Heart left ventricle (tissue), 16 donors: ENCODE measurements at regions not wholly inside any gene's neighbourhood (a gene's known extent, or its start where the extent isn't known, plus 50 kb on each side); places are given as distances from the start of the nearest gene placed in this dataset.

Source experiments
- ATAC-seq, 4 donors: fragments of 200-7000 bp; cut with Tn5 transposase; one replicate each; pipeline ENCODE4 v1.9.1; 2020 to 2022; ENCODE audit warnings: moderate library complexity in 4 of 4, mild to moderate bottlenecking in 3 of 4, moderate number of reproducible peaks in 1 of 4
- DNase-seq, 5 donors: peaks; one replicate each; pipeline ENCODE4 v3.0.0-alpha.2; 2020
- H3K27ac ChIP-seq, 12 donors: fragments of 200-600 bp; sonication (generic) in 4 of 12; one replicate each; pipeline versions ENCODE4 v1.5.0 to v1.8.0; 2016 to 2022; ENCODE audit warnings: mild to moderate bottlenecking in 2 of 12
- H3K27me3 ChIP-seq, 9 donors: fragments of 200-600 bp; sonication (generic) in 2 of 9; one replicate each; pipeline versions ENCODE4 v1.5.1 to v1.8.0; 2016 to 2022; ENCODE audit warnings: mild to moderate bottlenecking in 3 of 9
- H3K36me3 ChIP-seq, 9 donors: fragments of 200-600 bp; sonication (generic) in 2 of 9; one replicate each; pipeline versions ENCODE4 v1.5.0 to v1.8.0; 2018 to 2022; ENCODE audit warnings: mild to moderate bottlenecking in 2 of 9
- H3K4me1 ChIP-seq, 12 donors: fragments of 200-600 bp; sonication (generic) in 4 of 12; one replicate each; pipeline versions ENCODE4 v1.5.0 to v1.8.0; 2016 to 2022; ENCODE audit warnings: mild to moderate bottlenecking in 3 of 12
- H3K4me3 ChIP-seq, 12 donors: fragments of 200-600 bp; sonication (generic) in 4 of 12; one replicate each; pipeline versions ENCODE4 v1.5.0 to v1.8.0; 2017 to 2022; ENCODE audit warnings: mild to moderate bottlenecking in 9 of 12, moderate library complexity in 4 of 12
- H3K9me3 ChIP-seq, 12 donors: fragments of 200-600 bp; sonication (generic) in 4 of 12; one replicate each; pipeline versions ENCODE4 v1.5.0 to v1.8.0; 2016 to 2022; ENCODE audit warnings: mild to moderate bottlenecking in 1 of 12
- POLR2A ChIP-seq, 2 donors: fragments of 450-650 bp; IDR thresholded peaks; one replicate each; pipeline ENCODE4 v1.6.1; 2017; ENCODE audit warnings: antibody characterized with exemption in 2 of 2, mild to moderate bottlenecking in 2 of 2, moderate library complexity in 2 of 2
- WGBS, 4 donors: extraction: QIAGEN DNeasy Blood & Tissue Kit in 2 of 4; methylation state at CpG; one replicate each; pipeline versions ENCODE4 v1.1.5 to v1.1.7; 2013 to 2018; 5-methylcytosine and 5-hydroxymethylcytosine counted together
- intact Hi-C, 10 donors: fragments of 100-400 bp; cut with DNase I; formaldehyde crosslinking; loops; one replicate each; pipeline versions ENCODE4 v1.11.1 to v1.14.2; 2022
- TF ChIP-seq, protein P1 (sequence below), 12 donors: fragments of 200-600 bp; sonication (generic) in 4 of 12; IDR thresholded peaks; one replicate each; pipeline versions ENCODE4 v1.5.0 to v1.8.0; 2018 to 2022; ENCODE audit warnings: antibody characterized with exemption in 12 of 12, mild to moderate bottlenecking in 5 of 12
- donor health status: ischemic (EF 13 %, LVEDD 7.1; RV severe dilation, severe dysfunction).
- donor health status: healthy with polysubstance abuse.
- donor health status: DM: no; HTN: yes; CAD: no.
- donor health status: DM: no; HTN: no; CAD: no.
- donor health status: ischemic (EF 25% LVEDD 6.9; RV normal size, moderate dysfunction).
- donor health status: ischemic (EF 25% LVEDD 5.7; RV mildly dilated, moderate dysfunction).
- donor health status: healthy.
- donor health status: DM: yes; HTN: yes; CAD: no.
- donor health status: ischemic (EF 35%, LVEDD 5.7; RV mildly dilated, moderate dysfunction).
- donor health status: nonischemic (EF 11% LVEDD 7.7; RV severe dilation, severe dysfunction).
- donor health status: DM: yes; HTN: yes; CAD: no.
- donor health status: PGD.
- donor health status: ischemic (EF 29% LVEDD 5.4; RV normal size, mild dysfunction).
- donor health status: nonischemic (EF 23%, LVEDD 6.1; RV moderate dilation, normal function).

DNA sequence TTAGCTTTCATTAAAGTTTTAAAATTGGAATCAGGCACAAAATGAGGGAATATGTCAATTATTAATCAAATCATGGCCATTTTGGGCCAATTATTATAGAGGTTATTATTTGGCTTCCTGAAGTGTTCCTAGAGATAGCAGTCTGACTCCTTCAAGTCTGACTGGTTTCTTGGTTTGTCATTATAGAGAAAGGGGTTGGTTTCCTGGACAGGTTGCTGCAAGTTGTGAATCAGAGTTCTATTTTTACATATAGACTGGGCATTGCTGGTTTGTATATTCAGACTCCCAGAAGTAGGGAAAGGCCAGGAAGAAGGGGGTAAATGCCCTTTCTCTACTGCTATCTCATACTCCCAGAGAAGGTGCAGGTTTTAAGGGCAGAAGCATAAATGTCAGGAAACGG is 121.4 kb upstream of the CEP162 start:
- no peak overlapping the region for H3K4me3 ChIP-seq

DNA sequence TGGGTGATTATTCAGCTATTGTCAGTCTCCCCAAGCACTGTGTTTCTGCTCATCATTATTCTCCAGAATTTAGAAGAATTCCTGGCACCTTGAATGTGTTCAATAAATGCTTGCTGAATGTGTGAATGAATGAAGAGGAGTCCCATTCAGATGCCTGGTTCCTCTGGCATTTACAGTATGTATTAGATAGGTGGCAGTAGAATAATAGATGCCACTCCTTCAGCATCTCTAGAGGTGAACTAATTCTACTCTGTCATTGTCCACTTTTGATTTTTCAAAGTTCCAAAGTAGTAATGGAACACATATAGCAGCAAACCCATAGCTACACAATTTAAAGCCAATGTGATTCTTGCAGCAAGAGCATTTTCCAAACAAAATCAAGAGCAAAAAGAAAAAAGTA is 118.9 kb upstream of the CEP162 start:
- intact Hi-C loops: no loop called here
- no peak for DNase-seq
- ATAC-seq: no peak
- H3K9me3 ChIP-seq: no peaks in the 10 kb centered on the region
- TF ChIP-seq POLR2A (IDR thresholded peaks at IDR 0.05): no peak
- TF ChIP-seq, protein P1, sequence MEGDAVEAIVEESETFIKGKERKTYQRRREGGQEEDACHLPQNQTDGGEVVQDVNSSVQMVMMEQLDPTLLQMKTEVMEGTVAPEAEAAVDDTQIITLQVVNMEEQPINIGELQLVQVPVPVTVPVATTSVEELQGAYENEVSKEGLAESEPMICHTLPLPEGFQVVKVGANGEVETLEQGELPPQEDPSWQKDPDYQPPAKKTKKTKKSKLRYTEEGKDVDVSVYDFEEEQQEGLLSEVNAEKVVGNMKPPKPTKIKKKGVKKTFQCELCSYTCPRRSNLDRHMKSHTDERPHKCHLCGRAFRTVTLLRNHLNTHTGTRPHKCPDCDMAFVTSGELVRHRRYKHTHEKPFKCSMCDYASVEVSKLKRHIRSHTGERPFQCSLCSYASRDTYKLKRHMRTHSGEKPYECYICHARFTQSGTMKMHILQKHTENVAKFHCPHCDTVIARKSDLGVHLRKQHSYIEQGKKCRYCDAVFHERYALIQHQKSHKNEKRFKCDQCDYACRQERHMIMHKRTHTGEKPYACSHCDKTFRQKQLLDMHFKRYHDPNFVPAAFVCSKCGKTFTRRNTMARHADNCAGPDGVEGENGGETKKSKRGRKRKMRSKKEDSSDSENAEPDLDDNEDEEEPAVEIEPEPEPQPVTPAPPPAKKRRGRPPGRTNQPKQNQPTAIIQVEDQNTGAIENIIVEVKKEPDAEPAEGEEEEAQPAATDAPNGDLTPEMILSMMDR (IDR thresholded peaks at IDR 0.05): no peak
- H3K27ac ChIP-seq: no peak overlapping the region
- H3K27me3 ChIP-seq: no peaks in the 10 kb centered on the region
- H3K4me1 ChIP-seq: no peaks in the 10 kb centered on the region
- no peak overlapping the region for H3K4me3 ChIP-seq
- H3K36me3 ChIP-seq: no peaks in the 10 kb centered on the region

More for the DNA sequence above, 121.4 kb upstream of the CEP162 start:
- Histone ChIP-seq H3K9me3 (no peaks in the 10 kb centered on the region), H3K27me3 (no peaks in the 10 kb centered on the region), H3K36me3 (no peaks in the 10 kb centered on the region), H3K4me1 (no peaks in the 10 kb centered on the region), H3K27ac (no peak overlapping the region)
- intact Hi-C loops: no loop called here
- 55 to 78% (median 69%) methylated on average over 1 of the region's 1 CpG for WGBS, 4 donors
- TF ChIP-seq, protein P1 (IDR thresholded peaks at IDR 0.05): no peak
- no peak for TF ChIP-seq POLR2A (IDR thresholded peaks at IDR 0.05)
- DNase-seq (no peak), ATAC-seq (no peak)

GRCh38 chr6:84344005-84344404 is 116.6 kb upstream of the CEP162 start:
- Histone ChIP-seq H3K27ac (no peak overlapping the region), H3K36me3 (no peaks in the 10 kb centered on the region), H3K9me3 (peaks cover 0 to 11% (median 0%) of the 10 kb centered on the region in 12 donors), H3K27me3 (no peaks in the 10 kb centered on the region), H3K4me1 (no peaks in the 10 kb centered on the region), H3K4me3 (no peak overlapping the region)
- intact Hi-C loops: no loop called here
- WGBS, 4 donors: 54 to 79% (median 68%) methylated on average over 3 of the region's 3 CpGs
- no peak for DNase-seq
- ATAC-seq: no peak
- TF ChIP-seq, protein P1 (IDR thresholded peaks at IDR 0.05): no peak
- no peak for TF ChIP-seq POLR2A (IDR thresholded peaks at IDR 0.05)

DNA sequence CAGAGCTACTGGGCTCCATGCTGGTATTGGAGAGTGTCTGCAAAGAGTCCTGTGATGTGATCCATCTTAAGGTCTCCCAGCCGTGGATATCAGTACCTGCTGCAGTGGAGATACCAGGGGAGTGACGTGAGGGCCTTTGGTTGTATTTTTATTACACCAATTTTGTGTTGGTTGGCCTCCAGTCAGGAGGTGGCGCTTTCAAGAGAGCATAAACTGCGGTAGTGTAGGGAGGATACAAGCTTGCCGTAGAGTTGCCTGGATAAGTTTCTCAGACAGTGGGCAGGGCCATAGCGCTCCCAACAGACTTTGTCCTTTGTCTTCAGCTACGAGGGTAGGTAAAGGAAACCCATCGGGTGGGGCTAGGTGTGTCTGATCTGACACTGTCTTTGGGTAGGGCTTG is 113.0 kb upstream of the CEP162 start:
- Histone ChIP-seq H3K4me3 (no peak overlapping the region), H3K9me3 (peaks cover 0 to 31% (median 0%) of the 10 kb centered on the region in 12 donors), H3K4me1 (no peaks in the 10 kb centered on the region), H3K27ac (no peak overlapping the region), H3K27me3 (no peaks in the 10 kb centered on the region), H3K36me3 (no peaks in the 10 kb centered on the region)
- intact Hi-C loops: no loop called here
- no peak for ATAC-seq
- WGBS, 4 donors: 69 to 80% (median 75%) methylated on average over 8 of the region's 8 CpGs
- DNase-seq: no peak
- TF ChIP-seq, protein P1 (IDR thresholded peaks at IDR 0.05): no peak
- no peak for TF ChIP-seq POLR2A (IDR thresholded peaks at IDR 0.05)
